ENCODE measurements at regions not wholly inside any gene's neighbourhood (a gene's known extent, or its start where the extent isn't known, plus 50 kb on each side); places are given as distances from the start of the nearest gene placed in this dataset.

GRCh38 chr6:53216301-53216700, 67.7 kb upstream of the GCM1 start:
- DNase-seq, result no peak

GRCh38 chr6:53214172-53214571, 65.5 kb upstream of the GCM1 start:
- no peak for DNase-seq

- no peak for DNase-seq
Observed at GRCh38 chr6:53210811-53211210, 62.2 kb upstream of the GCM1 start.

GRCh38 chr6:53209681-53210080, 61.0 kb upstream of the GCM1 start:
- DNase-seq, result no peak

GRCh38 chr6:53205778-53206177, 57.1 kb upstream of the GCM1 start:
- no peak for DNase-seq

GRCh38 chr6:53203483-53203882, 54.8 kb upstream of the GCM1 start:
- peak; percentile 25 for DNase-seq

GRCh38 chr6:53202052-53202451, 53.4 kb upstream of the GCM1 start:
- no peak for DNase-seq

GRCh38 chr6:53201270-53201669, 52.6 kb upstream of the GCM1 start:
- DNase-seq, result no peak

- DNase-seq, result no peak
Observed at GRCh38 chr6:53199765-53200164, 51.1 kb upstream of the GCM1 start.

GRCh38 chr6:53199156-53199555, 50.5 kb upstream of the GCM1 start:
- DNase-seq, result no peak
